Lung (tissue), 11 donors: ENCODE measurements at regions not wholly inside any gene's neighbourhood (a gene's known extent, or its start where the extent isn't known, plus 50 kb on each side); places are given as distances from the start of the nearest gene placed in this dataset.

Source experiments
- ATAC-seq: fragments of 200-7000 bp; cut with Tn5 transposase; one replicate; pipeline ENCODE4 v1.9.1; 2020; ENCODE audit warnings: moderate number of reproducible peaks; ENCODE audit not compliant: insufficient read depth, low FRiP score
- DNase-seq, 3 donors: peaks; one replicate each; pipeline ENCODE4 v3.0.0-alpha.2; 2013 to 2017
- H3K27ac ChIP-seq, 2 donors: one replicate each; pipeline ENCODE4 v1.5.1; 2013; ENCODE audit warnings: mild to moderate bottlenecking in 2 of 2, moderate library complexity in 2 of 2, control low read depth in 1 of 2, inconsistent platforms in 1 of 2, low read depth in 1 of 2, low read length in 1 of 2
- H3K27me3 ChIP-seq, 3 donors: one replicate each; pipeline ENCODE4 v1.5.1; 2013; ENCODE audit warnings: low read length in 2 of 3; ENCODE audit not compliant: control insufficient read depth in 3 of 3, insufficient read depth in 3 of 3
- H3K36me3 ChIP-seq, 4 donors: one replicate each; pipeline ENCODE4 v1.5.1; 2013; ENCODE audit warnings: low read length in 4 of 4, mild to moderate bottlenecking in 1 of 4, moderate library complexity in 1 of 4; ENCODE audit not compliant: control insufficient read depth in 4 of 4, insufficient read depth in 4 of 4
- H3K4me1 ChIP-seq, 5 donors: one replicate each; pipeline ENCODE4 v1.5.1; 2013; ENCODE audit warnings: low read length in 5 of 5, mild to moderate bottlenecking in 2 of 5, moderate library complexity in 1 of 5; ENCODE audit not compliant: control insufficient read depth in 5 of 5, insufficient read depth in 5 of 5
- H3K4me3 ChIP-seq: one replicate; pipeline ENCODE4 v1.5.1; 2013; ENCODE audit warnings: mild to moderate bottlenecking, control low read depth, moderate library complexity
- H3K9ac ChIP-seq, 2 donors: one replicate each; pipeline ENCODE4 v1.5.1; 2013; ENCODE audit warnings: low read length in 2 of 2, control low read depth in 1 of 2; ENCODE audit not compliant: insufficient read depth in 1 of 2
- H3K9me3 ChIP-seq, 4 donors: one replicate each; pipeline ENCODE4 v1.5.1; 2013; ENCODE audit warnings: low read length in 3 of 4, mild to moderate bottlenecking in 1 of 4, moderate library complexity in 1 of 4; ENCODE audit not compliant: control insufficient read depth in 4 of 4, insufficient read depth in 3 of 4
- WGBS, 2 donors: extraction: QIAGEN DNeasy Blood & Tissue Kit; methylation state at CpG; one replicate each; pipeline ENCODE4 v1.1.7; 2013; 5-methylcytosine and 5-hydroxymethylcytosine counted together
- TF ChIP-seq, protein P1 (sequence below): IDR thresholded peaks from 2 replicates; pipeline ENCODE4 v1.5.1; 2012; ENCODE audit warnings: mild to moderate bottlenecking; ENCODE audit errors: control extremely low read depth, extremely low read depth
- donor health status: control.
- donor health status: control.
- donor health status: Bipolar disorder and iron deficiency.
- donor health status: healthy.
- donor health status: DM: yes; HTN: yes; CAD: no.

DNA sequence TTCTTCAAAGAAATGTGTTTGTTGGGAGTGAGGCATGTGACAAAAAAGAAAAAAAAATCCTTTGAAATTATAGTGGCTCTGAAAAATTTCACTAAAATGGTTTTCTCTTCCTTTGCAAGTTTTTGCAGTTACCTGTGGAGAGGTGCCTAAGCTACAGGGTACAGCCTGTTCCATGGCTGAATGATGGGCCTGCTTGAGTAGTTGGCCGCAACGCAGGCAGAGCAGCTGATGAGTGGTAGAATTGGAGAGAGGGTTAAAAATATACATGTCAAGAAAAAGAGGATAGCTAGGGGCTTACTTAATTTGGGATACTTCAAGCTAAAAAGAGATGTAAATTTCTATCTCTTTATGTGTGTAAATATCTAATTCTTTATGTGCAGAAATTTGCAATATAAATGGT lies 629.1 kb upstream of the SLC10A2 start:
- TF ChIP-seq, protein P1, sequence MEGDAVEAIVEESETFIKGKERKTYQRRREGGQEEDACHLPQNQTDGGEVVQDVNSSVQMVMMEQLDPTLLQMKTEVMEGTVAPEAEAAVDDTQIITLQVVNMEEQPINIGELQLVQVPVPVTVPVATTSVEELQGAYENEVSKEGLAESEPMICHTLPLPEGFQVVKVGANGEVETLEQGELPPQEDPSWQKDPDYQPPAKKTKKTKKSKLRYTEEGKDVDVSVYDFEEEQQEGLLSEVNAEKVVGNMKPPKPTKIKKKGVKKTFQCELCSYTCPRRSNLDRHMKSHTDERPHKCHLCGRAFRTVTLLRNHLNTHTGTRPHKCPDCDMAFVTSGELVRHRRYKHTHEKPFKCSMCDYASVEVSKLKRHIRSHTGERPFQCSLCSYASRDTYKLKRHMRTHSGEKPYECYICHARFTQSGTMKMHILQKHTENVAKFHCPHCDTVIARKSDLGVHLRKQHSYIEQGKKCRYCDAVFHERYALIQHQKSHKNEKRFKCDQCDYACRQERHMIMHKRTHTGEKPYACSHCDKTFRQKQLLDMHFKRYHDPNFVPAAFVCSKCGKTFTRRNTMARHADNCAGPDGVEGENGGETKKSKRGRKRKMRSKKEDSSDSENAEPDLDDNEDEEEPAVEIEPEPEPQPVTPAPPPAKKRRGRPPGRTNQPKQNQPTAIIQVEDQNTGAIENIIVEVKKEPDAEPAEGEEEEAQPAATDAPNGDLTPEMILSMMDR = no peak
- ATAC-seq (no peak), DNase-seq (no peak)
- WGBS, 2 donors = 92 to 96% methylated on average over 2 of the region's 2 CpGs
- Histone ChIP-seq H3K9me3 (peaks cover 0 to 2% (median 0%) of the 10 kb centered on the region in 4 donors), H3K9ac (no peak overlapping the region), H3K27me3 (no peaks in the 10 kb centered on the region), H3K27ac (no peak overlapping the region), H3K4me3 (no peak overlapping the region), H3K4me1 (peaks cover 0 to 3% (median 0%) of the 10 kb centered on the region in 5 donors), H3K36me3 (no peaks in the 10 kb centered on the region)

DNA sequence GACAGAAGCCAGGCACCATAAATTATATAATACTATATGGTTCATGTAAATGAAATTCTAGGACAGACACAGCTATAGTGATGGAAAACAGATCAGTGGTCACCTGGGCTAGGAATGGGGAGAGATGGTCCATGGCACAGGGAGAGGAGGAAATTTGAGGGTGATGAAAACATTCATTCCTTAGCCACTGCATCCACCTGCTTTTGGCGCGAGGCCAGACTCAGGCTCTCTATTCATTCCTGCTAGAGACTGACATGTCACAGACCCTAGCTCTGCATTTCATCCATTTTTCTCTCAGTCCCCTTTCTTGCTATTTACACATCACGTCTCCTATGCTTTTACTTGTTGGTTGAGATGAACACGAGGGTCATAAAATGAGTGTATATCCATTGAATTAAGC lies 628.3 kb upstream of the SLC10A2 start:
- TF ChIP-seq, protein P1 = no peak
- DNase-seq = no peak
- peaks cover 0 to 2% (median 0%) of the 10 kb centered on the region in 4 donors for H3K9me3 ChIP-seq

DNA sequence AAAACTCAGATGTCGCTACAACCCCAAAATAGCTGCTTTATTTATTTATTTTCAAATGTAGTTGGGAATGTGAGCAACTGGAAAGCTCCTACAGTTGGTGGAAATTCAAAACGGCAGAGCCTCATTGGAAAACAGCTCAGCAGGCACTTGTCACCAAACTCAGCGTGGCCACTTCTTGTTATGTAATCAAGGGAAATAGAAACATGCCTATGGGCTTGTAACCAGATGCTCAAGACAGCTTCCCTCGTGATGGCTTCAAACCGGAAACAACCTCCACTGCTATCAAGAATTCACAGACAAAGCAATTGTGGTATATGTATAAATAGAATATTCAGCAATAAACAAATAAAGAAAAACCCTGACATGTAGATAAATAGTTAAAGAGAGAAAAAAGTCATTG lies 627.8 kb upstream of the SLC10A2 start:
- no peak overlapping the region for H3K9ac ChIP-seq
- H3K27me3 ChIP-seq = no peaks in the 10 kb centered on the region
- 39 to 41% methylated on average over 5 of the region's 5 CpGs for WGBS, 2 donors
- peaks cover 0 to 3% (median 0%) of the 10 kb centered on the region in 5 donors for H3K4me1 ChIP-seq
- ATAC-seq (no peak), DNase-seq (no peak)
- peaks cover 0 to 2% (median 0%) of the 10 kb centered on the region in 4 donors for H3K9me3 ChIP-seq
- H3K4me3 ChIP-seq = no peak overlapping the region
- no peak overlapping the region for H3K27ac ChIP-seq
- no peaks in the 10 kb centered on the region for H3K36me3 ChIP-seq
- TF ChIP-seq, protein P1 = no peak

More for the DNA sequence above, 628.3 kb upstream of the SLC10A2 start:
- Histone ChIP-seq H3K4me3 (no peak overlapping the region), H3K27ac (no peak overlapping the region), H3K4me1 (peaks cover 0 to 3% (median 0%) of the 10 kb centered on the region in 5 donors), H3K9ac (no peak overlapping the region), H3K27me3 (no peaks in the 10 kb centered on the region), H3K36me3 (no peaks in the 10 kb centered on the region)
- 89 to 93% methylated on average over 4 of the region's 4 CpGs for WGBS, 2 donors
- ATAC-seq = no peak

- 93 to 94% methylated on average over 4 of the region's 4 CpGs for WGBS, 2 donors
- no peak overlapping the region for H3K4me3 ChIP-seq
- no peak overlapping the region for H3K27ac ChIP-seq
- H3K36me3 ChIP-seq = no peaks in the 10 kb centered on the region
- no peaks in the 10 kb centered on the region for H3K4me1 ChIP-seq
- ATAC-seq (no peak), DNase-seq (no peak)
- no peaks in the 10 kb centered on the region for H3K27me3 ChIP-seq
- H3K9me3 ChIP-seq = peaks cover 0 to 2% (median 0%) of the 10 kb centered on the region in 4 donors
- TF ChIP-seq, protein P1 = no peak
- no peak overlapping the region for H3K9ac ChIP-seq
Observed at GRCh38 chr13:103692442-103692841, 626.2 kb upstream of the SLC10A2 start.
